HCT116 (cell line): ENCODE measurements at regions not wholly inside any gene's neighbourhood (a gene's known extent, or its start where the extent isn't known, plus 50 kb on each side); places are given as distances from the start of the nearest gene placed in this dataset.

ENCODE experiments used
- ATAC-seq: fragments of 200-7000 bp; cut with Tn5 transposase; 2 replicates; pipeline ENCODE4 v1.9.1; 2020; ENCODE audit warnings: mild to moderate bottlenecking, moderate library complexity
- BruUV-seq: library from RNA; stranded (reverse); fragments of 400-500 nt; replicated peaks from 2 replicates; lab custom pipeline; 2021; lab: Mats Ljungman, UMichigan
- CTCF ChIA-PET: fragments of 300-600 bp; sonication (Branson Sonifier 250); formaldehyde crosslinking; loops from one replicate; lab custom pipeline; 2021; ENCODE audit warnings: antibody characterized with exemption; lab: Charles Lee
- POLR2A ChIA-PET: fragments of 300-600, 350-600 bp; sonication (Branson Sonifier 250); formaldehyde crosslinking; loops from one replicate; lab custom pipeline; 2021; ENCODE audit warnings: antibody characterized with exemption; lab: Charles Lee
- RAD21 ChIA-PET, 2 experiments: fragments of 300-600 bp; sonication (Branson Sonifier 250); formaldehyde crosslinking; loops; one replicate each; lab custom pipeline; 2023; ENCODE audit warnings: low total read pairs in 2 of 2; ENCODE audit not compliant: uncharacterized antibody in 2 of 2, unreplicated experiment in 2 of 2, low non-redundant PET in 1 of 2; lab: Charles Lee
- DNase-seq: peaks from one replicate; pipeline ENCODE4 v3.0.0-alpha.2; 2010; ENCODE audit warnings: low read depth, low spot score
- H2AFZ ChIP-seq: fragments of 200-600 bp; shearing (Covaris generic), sonication (generic); 2 replicates; pipeline ENCODE4 v1.6.1; 2017; ENCODE audit warnings: low read depth, mixed run types, mixed read lengths, antibody characterized with exemption, low read length; ENCODE audit not compliant: poor library complexity, severe bottlenecking
- H3K27ac ChIP-seq: 2 replicates; pipeline ENCODE4 v1.5.1; 2012; ENCODE audit warnings: low read depth, low read length
- H3K27me3 ChIP-seq: fragments of 200-600 bp; sonication (generic); 2 replicates; pipeline ENCODE4 v1.6.1; 2016; ENCODE audit warnings: mixed run types, low read length, mixed read lengths; ENCODE audit not compliant: insufficient read depth
- H3K36me3 ChIP-seq, 2 experiments: fragments of 200-500 bp in 1 of 2; fragments of 200-600 bp in 1 of 2; sonication (Bioruptor generic) in 1 of 2; sonication (generic) in 1 of 2; 2 replicates each; pipeline versions ENCODE4 v1.5.1 to v1.6.1; 2014 to 2016; ENCODE audit warnings: low read length in 2 of 2, inconsistent platforms in 1 of 2, mixed read lengths in 1 of 2, mixed run types in 1 of 2; ENCODE audit not compliant: insufficient read depth in 2 of 2, control insufficient read depth in 1 of 2
- H3K4me1 ChIP-seq, 2 experiments: fragments of 200-600 bp in 1 of 2; sonication (generic) in 1 of 2; 2 replicates each; pipeline versions ENCODE4 v1.5.1 to v1.6.1; 2012 to 2017; ENCODE audit warnings: low read length in 2 of 2, inconsistent platforms in 1 of 2, mild to moderate bottlenecking in 1 of 2, mixed read lengths in 1 of 2, mixed run types in 1 of 2, moderate library complexity in 1 of 2; ENCODE audit not compliant: insufficient read depth in 2 of 2, control insufficient read depth in 1 of 2
- H3K4me2 ChIP-seq: fragments of 200-600 bp; sonication (generic); 2 replicates; pipeline ENCODE4 v1.6.1; 2017; ENCODE audit warnings: mixed run types, low read length, mixed read lengths
- H3K4me3 ChIP-seq, 2 experiments: fragments of 200-600 bp in 1 of 2; sonication (generic) in 1 of 2; replicated peaks in 1 of 2; 2 replicates each; pipeline ENCODE4 v1.5.1; 2011 to 2016; ENCODE audit warnings: low read length in 2 of 2, control low read depth in 1 of 2, low read depth in 1 of 2, mild to moderate bottlenecking in 1 of 2, mixed read lengths in 1 of 2, mixed run types in 1 of 2
- H3K79me2 ChIP-seq: fragments of 200-600 bp; sonication (generic); 2 replicates; pipeline ENCODE4 v1.6.1; 2017; ENCODE audit warnings: mild to moderate bottlenecking, mixed run types, low read length, moderate library complexity, mixed read lengths; ENCODE audit not compliant: insufficient read depth
- H3K9ac ChIP-seq: fragments of 200-600 bp; sonication (generic); 2 replicates; pipeline ENCODE4 v1.6.1; 2016; ENCODE audit warnings: low read length, mixed read lengths
- H3K9me2 ChIP-seq: fragments of 200-600 bp; sonication (generic), shearing (Covaris generic); 2 replicates; pipeline ENCODE4 v1.6.1; 2017; ENCODE audit warnings: mixed run types, mild to moderate bottlenecking, moderate library complexity; ENCODE audit not compliant: insufficient read depth
- H3K9me3 ChIP-seq, 2 experiments: fragments of 200-500 bp in 1 of 2; fragments of 200-600 bp in 1 of 2; sonication (Bioruptor generic) in 1 of 2; sonication (generic) in 1 of 2; 2 replicates each; pipeline ENCODE4 v1.6.1; 2014 to 2017; ENCODE audit warnings: low read length in 2 of 2, mixed read lengths in 2 of 2, inconsistent platforms in 1 of 2, low read depth in 1 of 2, mild to moderate bottlenecking in 1 of 2, mixed run types in 1 of 2, moderate library complexity in 1 of 2; ENCODE audit not compliant: control insufficient read depth in 1 of 2, insufficient read depth in 1 of 2
- H4K20me1 ChIP-seq: fragments of 200-600 bp; sonication (generic), shearing (Covaris generic); 2 replicates; pipeline ENCODE4 v1.6.1; 2017; ENCODE audit warnings: mixed run types, mild to moderate bottlenecking, moderate library complexity; ENCODE audit not compliant: insufficient read depth
- CEBPB ChIP-seq: IDR thresholded peaks from 2 replicates; pipeline ENCODE4 v1.6.1; 2012; ENCODE audit warnings: low read depth
- ELF1 ChIP-seq: IDR thresholded peaks from 2 replicates; pipeline ENCODE4 v1.6.1; 2012; ENCODE audit warnings: low read depth, borderline replicate concordance
- EZH2 ChIP-seq: fragments of 200-600 bp; sonication (generic); IDR thresholded peaks from 2 replicates; pipeline ENCODE4 v1.6.1; 2017; ENCODE audit warnings: antibody characterized with exemption, mixed run types
- EZH2phosphoT487 ChIP-seq: fragments of 200-600 bp; IDR thresholded peaks from 2 replicates; pipeline ENCODE4 v1.6.1; 2018; ENCODE audit warnings: antibody characterized with exemption, borderline replicate concordance
- FOSL1 ChIP-seq: IDR thresholded peaks from 2 replicates; pipeline ENCODE4 v1.6.1; 2012; ENCODE audit warnings: low read depth
- RAD21 ChIP-seq: IDR thresholded peaks from 2 replicates; pipeline ENCODE4 v1.6.1; 2012; ENCODE audit warnings: low read depth, mild to moderate bottlenecking
- SP1 ChIP-seq: IDR thresholded peaks from 2 replicates; pipeline ENCODE4 v1.6.1; 2012; ENCODE audit warnings: low read depth
- SRF ChIP-seq: IDR thresholded peaks from 2 replicates; pipeline ENCODE4 v1.6.1; 2012; ENCODE audit warnings: low read depth
- TCF7L2 ChIP-seq: IDR thresholded peaks from 2 replicates; pipeline ENCODE4 v1.7.0; 2011; ENCODE audit warnings: borderline replicate concordance, inconsistent platforms; ENCODE audit not compliant: insufficient read depth, insufficient read length; ENCODE audit errors: extremely low read depth
- YY1 ChIP-seq: IDR thresholded peaks from 2 replicates; pipeline ENCODE4 v1.6.1; 2011; ENCODE audit warnings: low read length, low read depth, moderate library complexity, mild to moderate bottlenecking; ENCODE audit not compliant: insufficient replicate concordance; ENCODE audit errors: extremely low read depth
- ZFX ChIP-seq: fragments of 450-650 bp; IDR thresholded peaks from 2 replicates; pipeline ENCODE4 v1.6.1; 2017
- ZNF274 ChIP-seq: fragments of 200-500 bp; sonication (Bioruptor generic); IDR thresholded peaks from 2 replicates; pipeline ENCODE4 v1.6.1; 2014; ENCODE audit warnings: mild to moderate bottlenecking, low read depth, low read length, inconsistent platforms
- intact Hi-C: fragments of 100-400 bp; cut with micrococcal nuclease; formaldehyde crosslinking; loops from 2 replicates; pipeline ENCODE4 v1.10.0; 2022
- TF ChIP-seq, protein P1 (sequence below): IDR thresholded peaks from 2 replicates; pipeline ENCODE4 v1.6.1; 2012; ENCODE audit warnings: low read depth
- TF ChIP-seq, protein P2 (sequence below), 3 experiments: fragments of 200-600 bp in 1 of 3; sonication (generic) in 1 of 3; IDR thresholded peaks in 2 of 3; conservative IDR thresholded peaks in 1 of 3; 2 replicates each; pipeline ENCODE4 v1.5.1; 2012 to 2017; ENCODE audit warnings: low read depth in 2 of 3, low read length in 2 of 3, antibody characterized with exemption in 1 of 3, borderline replicate concordance in 1 of 3, control low read depth in 1 of 3, mild to moderate bottlenecking in 1 of 3, mixed read lengths in 1 of 3, mixed run types in 1 of 3, moderate library complexity in 1 of 3; ENCODE audit not compliant: insufficient read depth in 1 of 3
- TF ChIP-seq, protein P3 (sequence below): IDR thresholded peaks from 2 replicates; pipeline ENCODE4 v1.6.1; 2011; ENCODE audit warnings: mild to moderate bottlenecking, low read length, moderate library complexity; ENCODE audit not compliant: insufficient replicate concordance; ENCODE audit errors: extremely low read depth
- TF ChIP-seq, protein P4 (sequence below): IDR thresholded peaks from 2 replicates; pipeline ENCODE4 v1.6.1; 2012
- TF ChIP-seq, protein P5 (sequence below): IDR thresholded peaks from 2 replicates; pipeline ENCODE4 v1.6.1; 2012

DNA sequence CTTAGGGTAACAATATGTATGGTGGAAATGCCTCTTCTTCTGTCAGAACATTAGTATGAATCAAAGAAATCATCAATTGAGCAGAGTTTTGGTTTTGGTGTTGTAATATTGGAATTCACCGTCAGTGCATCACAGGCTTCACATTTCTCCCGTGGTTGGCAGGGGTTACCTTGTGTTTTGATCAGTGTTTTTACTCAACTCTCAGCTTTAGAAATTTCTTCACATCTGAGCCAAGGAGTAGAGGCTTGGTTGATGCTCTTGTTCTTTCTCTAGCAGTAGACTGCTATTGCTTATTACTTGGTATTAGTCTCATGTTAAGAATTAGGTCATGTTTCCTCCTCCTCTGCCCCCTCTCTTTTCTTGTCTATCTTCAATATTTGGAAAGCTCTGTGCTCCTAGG is 188.8 kb upstream of the SMIM30 start:
- Histone ChIP-seq H3K4me2 (no peak overlapping the region), H4K20me1 (no peaks in the 10 kb centered on the region), H3K4me1 (no peaks in the 10 kb centered on the region), H3K9me2 (0 out of 2 replicates have a peak, but pooled peaks cover 8% of the 10 kb centered on the region), H3K9ac (no peak overlapping the region), H3K9me3 (no peaks in the 10 kb centered on the region), H3K27ac (no peak overlapping the region), H2AFZ (no peak overlapping the region), H3K36me3 (no peaks in the 10 kb centered on the region), H3K4me3 (no peak overlapping the region), H3K27me3 (no peaks in the 10 kb centered on the region), H3K79me2 (no peaks in the 10 kb centered on the region)
- TF ChIP-seq ZNF274 (no peak), EZH2phosphoT487 (no peak), SP1 (no peak), RAD21 (no peak), SRF (no peak), ZFX (no peak), EZH2 (no peak), TCF7L2 (no peak), YY1 (no peak), CEBPB (no peak), ELF1 (no peak), FOSL1 (no peak)
- TF ChIP-seq, protein P1, sequence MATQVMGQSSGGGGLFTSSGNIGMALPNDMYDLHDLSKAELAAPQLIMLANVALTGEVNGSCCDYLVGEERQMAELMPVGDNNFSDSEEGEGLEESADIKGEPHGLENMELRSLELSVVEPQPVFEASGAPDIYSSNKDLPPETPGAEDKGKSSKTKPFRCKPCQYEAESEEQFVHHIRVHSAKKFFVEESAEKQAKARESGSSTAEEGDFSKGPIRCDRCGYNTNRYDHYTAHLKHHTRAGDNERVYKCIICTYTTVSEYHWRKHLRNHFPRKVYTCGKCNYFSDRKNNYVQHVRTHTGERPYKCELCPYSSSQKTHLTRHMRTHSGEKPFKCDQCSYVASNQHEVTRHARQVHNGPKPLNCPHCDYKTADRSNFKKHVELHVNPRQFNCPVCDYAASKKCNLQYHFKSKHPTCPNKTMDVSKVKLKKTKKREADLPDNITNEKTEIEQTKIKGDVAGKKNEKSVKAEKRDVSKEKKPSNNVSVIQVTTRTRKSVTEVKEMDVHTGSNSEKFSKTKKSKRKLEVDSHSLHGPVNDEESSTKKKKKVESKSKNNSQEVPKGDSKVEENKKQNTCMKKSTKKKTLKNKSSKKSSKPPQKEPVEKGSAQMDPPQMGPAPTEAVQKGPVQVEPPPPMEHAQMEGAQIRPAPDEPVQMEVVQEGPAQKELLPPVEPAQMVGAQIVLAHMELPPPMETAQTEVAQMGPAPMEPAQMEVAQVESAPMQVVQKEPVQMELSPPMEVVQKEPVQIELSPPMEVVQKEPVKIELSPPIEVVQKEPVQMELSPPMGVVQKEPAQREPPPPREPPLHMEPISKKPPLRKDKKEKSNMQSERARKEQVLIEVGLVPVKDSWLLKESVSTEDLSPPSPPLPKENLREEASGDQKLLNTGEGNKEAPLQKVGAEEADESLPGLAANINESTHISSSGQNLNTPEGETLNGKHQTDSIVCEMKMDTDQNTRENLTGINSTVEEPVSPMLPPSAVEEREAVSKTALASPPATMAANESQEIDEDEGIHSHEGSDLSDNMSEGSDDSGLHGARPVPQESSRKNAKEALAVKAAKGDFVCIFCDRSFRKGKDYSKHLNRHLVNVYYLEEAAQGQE: no peak
- TF ChIP-seq, protein P2, sequence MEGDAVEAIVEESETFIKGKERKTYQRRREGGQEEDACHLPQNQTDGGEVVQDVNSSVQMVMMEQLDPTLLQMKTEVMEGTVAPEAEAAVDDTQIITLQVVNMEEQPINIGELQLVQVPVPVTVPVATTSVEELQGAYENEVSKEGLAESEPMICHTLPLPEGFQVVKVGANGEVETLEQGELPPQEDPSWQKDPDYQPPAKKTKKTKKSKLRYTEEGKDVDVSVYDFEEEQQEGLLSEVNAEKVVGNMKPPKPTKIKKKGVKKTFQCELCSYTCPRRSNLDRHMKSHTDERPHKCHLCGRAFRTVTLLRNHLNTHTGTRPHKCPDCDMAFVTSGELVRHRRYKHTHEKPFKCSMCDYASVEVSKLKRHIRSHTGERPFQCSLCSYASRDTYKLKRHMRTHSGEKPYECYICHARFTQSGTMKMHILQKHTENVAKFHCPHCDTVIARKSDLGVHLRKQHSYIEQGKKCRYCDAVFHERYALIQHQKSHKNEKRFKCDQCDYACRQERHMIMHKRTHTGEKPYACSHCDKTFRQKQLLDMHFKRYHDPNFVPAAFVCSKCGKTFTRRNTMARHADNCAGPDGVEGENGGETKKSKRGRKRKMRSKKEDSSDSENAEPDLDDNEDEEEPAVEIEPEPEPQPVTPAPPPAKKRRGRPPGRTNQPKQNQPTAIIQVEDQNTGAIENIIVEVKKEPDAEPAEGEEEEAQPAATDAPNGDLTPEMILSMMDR (IDR thresholded peaks at IDR 0.05 in 2 of 3, conservative IDR thresholded peaks at IDR 0.05 in 1 of 3; ENCODE audit: borderline replicate concordance in 1 of 3, insufficient read depth in 1 of 3, low read depth in 2 of 3, low read length in 2 of 3): no peak
- TF ChIP-seq, protein P3, sequence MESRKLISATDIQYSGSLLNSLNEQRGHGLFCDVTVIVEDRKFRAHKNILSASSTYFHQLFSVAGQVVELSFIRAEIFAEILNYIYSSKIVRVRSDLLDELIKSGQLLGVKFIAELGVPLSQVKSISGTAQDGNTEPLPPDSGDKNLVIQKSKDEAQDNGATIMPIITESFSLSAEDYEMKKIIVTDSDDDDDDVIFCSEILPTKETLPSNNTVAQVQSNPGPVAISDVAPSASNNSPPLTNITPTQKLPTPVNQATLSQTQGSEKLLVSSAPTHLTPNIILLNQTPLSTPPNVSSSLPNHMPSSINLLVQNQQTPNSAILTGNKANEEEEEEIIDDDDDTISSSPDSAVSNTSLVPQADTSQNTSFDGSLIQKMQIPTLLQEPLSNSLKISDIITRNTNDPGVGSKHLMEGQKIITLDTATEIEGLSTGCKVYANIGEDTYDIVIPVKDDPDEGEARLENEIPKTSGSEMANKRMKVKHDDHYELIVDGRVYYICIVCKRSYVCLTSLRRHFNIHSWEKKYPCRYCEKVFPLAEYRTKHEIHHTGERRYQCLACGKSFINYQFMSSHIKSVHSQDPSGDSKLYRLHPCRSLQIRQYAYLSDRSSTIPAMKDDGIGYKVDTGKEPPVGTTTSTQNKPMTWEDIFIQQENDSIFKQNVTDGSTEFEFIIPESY: no peak
- TF ChIP-seq, protein P4, sequence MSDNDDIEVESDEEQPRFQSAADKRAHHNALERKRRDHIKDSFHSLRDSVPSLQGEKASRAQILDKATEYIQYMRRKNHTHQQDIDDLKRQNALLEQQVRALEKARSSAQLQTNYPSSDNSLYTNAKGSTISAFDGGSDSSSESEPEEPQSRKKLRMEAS: no peak
- TF ChIP-seq, protein P5, sequence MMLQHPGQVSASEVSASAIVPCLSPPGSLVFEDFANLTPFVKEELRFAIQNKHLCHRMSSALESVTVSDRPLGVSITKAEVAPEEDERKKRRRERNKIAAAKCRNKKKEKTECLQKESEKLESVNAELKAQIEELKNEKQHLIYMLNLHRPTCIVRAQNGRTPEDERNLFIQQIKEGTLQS: no peak
- ATAC-seq (no peak), DNase-seq (no peak)
- no TSS peak for BruUV-seq
- RAD21 ChIA-PET: no interaction called here
- CTCF ChIA-PET: no interaction called here
- intact Hi-C loops: no loop called here
- POLR2A ChIA-PET: no interaction called here
